Breast epithelium (tissue), 3 donors: ENCODE measurements at regions not wholly inside any gene's neighbourhood (a gene's known extent, or its start where the extent isn't known, plus 50 kb on each side); places are given as distances from the start of the nearest gene placed in this dataset.

Experiments used
- POLR2A ChIP-seq: fragments of 450-650 bp; IDR thresholded peaks from one replicate; pipeline ENCODE4 v1.6.1; 2016; ENCODE audit warnings: antibody characterized with exemption, mild to moderate bottlenecking, moderate library complexity
- TF ChIP-seq, protein P1 (sequence below), 3 donors: fragments of 450-650 bp; IDR thresholded peaks; one replicate each; pipeline ENCODE4 v1.5.1; 2016 to 2017; ENCODE audit warnings: antibody characterized with exemption in 3 of 3, mild to moderate bottlenecking in 3 of 3, moderate library complexity in 3 of 3

DNA sequence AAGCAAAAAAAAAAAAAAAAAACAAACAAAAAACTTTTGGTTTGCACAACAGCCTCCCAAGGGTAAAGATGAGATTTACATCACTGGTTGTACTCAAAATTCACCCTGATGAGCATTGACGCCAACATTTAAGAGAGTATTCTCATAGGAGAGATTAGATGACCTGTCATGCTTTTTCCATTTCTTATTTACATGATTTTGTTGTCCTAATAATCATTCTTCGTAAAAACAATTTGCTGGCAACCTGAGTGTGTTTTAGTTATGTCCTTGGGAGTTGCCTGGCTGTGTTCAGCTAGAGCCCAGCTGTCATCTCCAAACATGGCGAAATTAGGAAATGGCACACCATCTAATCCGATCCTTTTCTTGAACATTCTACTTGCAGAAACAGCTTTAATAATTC is 186.4 kb upstream of the MRPS30 start:
- TF ChIP-seq, protein P1, sequence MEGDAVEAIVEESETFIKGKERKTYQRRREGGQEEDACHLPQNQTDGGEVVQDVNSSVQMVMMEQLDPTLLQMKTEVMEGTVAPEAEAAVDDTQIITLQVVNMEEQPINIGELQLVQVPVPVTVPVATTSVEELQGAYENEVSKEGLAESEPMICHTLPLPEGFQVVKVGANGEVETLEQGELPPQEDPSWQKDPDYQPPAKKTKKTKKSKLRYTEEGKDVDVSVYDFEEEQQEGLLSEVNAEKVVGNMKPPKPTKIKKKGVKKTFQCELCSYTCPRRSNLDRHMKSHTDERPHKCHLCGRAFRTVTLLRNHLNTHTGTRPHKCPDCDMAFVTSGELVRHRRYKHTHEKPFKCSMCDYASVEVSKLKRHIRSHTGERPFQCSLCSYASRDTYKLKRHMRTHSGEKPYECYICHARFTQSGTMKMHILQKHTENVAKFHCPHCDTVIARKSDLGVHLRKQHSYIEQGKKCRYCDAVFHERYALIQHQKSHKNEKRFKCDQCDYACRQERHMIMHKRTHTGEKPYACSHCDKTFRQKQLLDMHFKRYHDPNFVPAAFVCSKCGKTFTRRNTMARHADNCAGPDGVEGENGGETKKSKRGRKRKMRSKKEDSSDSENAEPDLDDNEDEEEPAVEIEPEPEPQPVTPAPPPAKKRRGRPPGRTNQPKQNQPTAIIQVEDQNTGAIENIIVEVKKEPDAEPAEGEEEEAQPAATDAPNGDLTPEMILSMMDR (IDR thresholded peaks at IDR 0.05), result no peak
- no peak for TF ChIP-seq POLR2A
